GM19468 (cell line): ENCODE measurements at regions not wholly inside any gene's neighbourhood (a gene's known extent, or its start where the extent isn't known, plus 50 kb on each side); places are given as distances from the start of the nearest gene placed in this dataset.
"Not testable (repeated sequence)": the region's sequence is repeated elsewhere in the genome, so short reads cannot be mapped to it uniquely, and the experiment has no call there.

Source experiments
- ATAC-seq: cut with Tn5 transposase; IDR thresholded peaks from one replicate; pipeline ENCODE4 v1.9.1; 2021; ENCODE audit warnings: mild to moderate bottlenecking, moderate library complexity, moderate number of reproducible peaks; ENCODE audit not compliant: unreplicated experiment; ENCODE audit errors: extremely low read depth

- no peak for ATAC-seq
Measured at GRCh38 chr13:79904581-79904980, 423.6 kb downstream of the NDFIP2 start.

GRCh38 chr13:79901336-79901735 is 420.4 kb downstream of the NDFIP2 start:
- no peak for ATAC-seq

GRCh38 chr13:79900356-79900755 is 419.4 kb downstream of the NDFIP2 start:
- no peak for ATAC-seq

DNA sequence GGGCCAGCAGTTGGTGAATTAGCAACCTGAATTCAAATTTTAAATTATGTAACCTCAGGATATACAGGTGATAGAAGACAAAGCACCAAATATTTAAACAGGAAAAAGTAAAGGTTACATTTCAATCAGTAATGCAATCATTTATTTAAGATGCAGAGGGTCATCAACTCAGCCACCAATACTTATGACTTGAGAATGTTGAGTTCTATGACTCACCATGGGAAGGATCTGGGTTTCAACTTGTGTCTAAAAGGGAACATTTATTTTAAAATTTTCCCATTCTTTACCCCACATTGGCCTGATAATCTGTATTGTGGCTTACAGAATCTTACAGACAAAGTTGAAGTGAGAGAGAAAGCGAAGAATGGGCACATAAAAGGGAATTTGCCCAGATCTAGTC is 418.0 kb downstream of the NDFIP2 start:
- ATAC-seq: no peak

- ATAC-seq: no peak
Measured at GRCh38 chr13:79898202-79898826, 417.4 kb downstream of the NDFIP2 start.

DNA sequence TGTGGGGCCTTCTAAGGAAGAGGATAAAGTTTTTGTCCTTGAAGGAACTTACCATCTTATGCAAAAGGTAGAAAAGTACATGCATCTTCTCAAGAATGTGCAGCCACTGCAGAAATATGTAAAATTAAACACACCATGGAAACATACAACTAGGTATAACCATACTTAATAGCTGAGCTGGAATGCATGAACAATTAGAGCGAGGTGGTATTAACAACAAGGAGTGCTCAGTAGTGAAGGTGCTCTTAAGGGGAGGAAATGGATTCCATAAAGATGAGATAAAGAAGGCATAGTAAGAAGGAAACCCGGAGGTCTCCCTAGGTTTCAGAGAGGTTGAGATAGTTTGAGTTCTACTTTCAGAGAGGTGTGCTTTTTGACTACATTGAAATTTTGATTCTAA is 415.9 kb downstream of the NDFIP2 start:
- ATAC-seq: no peak

DNA sequence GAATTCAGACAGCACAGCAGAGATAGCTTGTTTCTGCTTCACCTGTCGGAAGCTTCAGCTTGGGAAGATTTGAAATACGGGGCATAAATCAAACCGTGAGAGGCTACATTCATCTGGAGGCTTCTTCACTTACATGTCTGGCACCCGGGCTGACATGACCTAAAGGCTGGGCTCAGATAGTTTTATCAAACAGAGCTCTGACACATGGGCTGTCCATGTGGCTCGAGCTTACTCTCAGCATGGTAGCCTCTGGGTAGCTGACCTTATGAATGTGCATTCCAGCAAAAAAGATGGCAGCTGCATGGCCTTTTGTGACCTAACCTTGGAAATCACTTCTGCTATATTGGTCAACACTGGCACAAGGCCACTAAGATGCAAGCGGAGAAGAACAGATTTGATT is 414.5 kb downstream of the NDFIP2 start:
- ATAC-seq: no peak

GRCh38 chr13:79887278-79887677 is 406.3 kb downstream of the NDFIP2 start:
- ATAC-seq: not testable (repeated sequence)

DNA sequence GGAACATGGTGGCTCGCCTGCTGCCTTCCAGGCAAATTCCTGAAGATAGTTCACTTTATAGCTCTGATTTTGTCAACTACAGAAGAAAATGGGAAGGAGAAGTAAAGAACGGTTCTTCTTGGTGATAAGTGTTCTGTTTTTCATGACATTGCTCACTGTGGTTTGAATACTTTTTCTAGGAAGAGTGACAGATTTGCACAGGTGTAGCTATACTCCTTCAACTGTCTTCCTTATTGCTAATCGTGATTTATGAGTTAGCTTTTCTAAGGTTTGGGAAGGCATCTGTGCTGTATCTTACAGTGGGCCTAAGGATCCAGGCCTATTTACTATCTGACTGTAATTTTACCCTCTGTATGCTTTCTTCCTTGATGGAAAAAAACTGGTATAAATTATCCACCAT is 405.6 kb downstream of the NDFIP2 start:
- no peak for ATAC-seq

- no peak for ATAC-seq
Measured at GRCh38 chr13:79884890-79885289, 403.9 kb downstream of the NDFIP2 start.

DNA sequence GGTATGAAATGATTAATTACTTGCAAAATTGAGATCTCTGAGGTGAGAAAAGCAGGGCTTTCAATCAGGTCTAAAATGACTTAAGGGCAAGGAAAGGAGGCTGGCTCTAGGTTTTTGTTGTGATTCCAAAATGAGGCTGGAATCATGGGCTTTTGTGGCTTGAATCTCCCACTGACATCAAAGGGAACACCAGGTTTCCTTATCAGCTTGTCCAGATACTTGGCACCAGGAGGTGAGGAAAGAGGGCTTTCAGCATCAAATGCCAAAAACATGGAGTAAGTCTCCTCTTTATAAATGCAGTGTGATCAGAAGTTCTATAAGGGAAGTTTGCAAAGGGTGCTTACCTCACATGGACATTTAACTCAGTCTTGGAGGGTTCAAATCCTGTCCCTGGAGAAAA is 402.3 kb downstream of the NDFIP2 start:
- ATAC-seq: no peak

- ATAC-seq: no peak
Measured at GRCh38 chr13:79880818-79881217, 399.9 kb downstream of the NDFIP2 start.

- no peak for ATAC-seq
Measured at GRCh38 chr13:79874396-79875360, 393.7 kb downstream of the NDFIP2 start.

- no peak for ATAC-seq
Measured at GRCh38 chr13:79871594-79871993, 390.6 kb downstream of the NDFIP2 start.

DNA sequence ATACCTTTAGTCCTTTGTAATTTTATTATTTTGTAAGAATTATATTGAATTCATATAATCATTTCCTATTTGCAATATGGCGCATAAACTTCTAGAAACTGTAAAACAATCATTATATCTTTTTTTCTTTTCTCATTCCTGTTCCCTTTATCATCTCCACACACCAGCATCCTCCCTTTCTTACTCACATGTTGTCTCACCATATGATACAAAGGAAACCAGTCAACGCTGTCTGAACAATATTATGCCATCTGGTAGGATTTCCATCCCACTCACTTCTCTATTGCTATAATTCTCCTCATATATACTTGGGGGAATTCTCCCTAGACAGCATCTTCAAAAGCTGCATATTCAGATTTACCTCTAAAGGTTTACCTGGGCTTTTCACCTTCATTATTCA is 389.8 kb downstream of the NDFIP2 start:
- no peak for ATAC-seq

DNA sequence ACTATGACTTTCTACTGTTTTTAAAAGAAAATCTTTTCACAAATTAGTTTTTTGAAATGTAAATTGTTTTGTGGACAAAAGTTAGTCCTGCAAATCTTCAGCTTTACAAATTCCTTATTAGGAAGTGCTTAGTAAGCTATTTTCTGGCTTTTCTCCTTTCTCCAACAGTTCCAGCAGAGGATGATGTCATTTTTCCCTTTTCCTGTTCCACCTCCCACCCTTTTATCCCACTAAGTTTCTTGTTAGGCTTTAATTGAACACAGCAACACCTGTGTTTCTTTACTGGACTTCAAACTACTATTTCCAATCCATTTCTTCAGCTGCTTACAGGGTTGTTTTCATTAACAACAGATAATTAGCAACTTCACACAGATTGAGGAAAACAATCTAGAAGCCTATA is 389.2 kb downstream of the NDFIP2 start:
- ATAC-seq: no peak

- no peak for ATAC-seq
Measured at GRCh38 chr13:79869326-79869725, 388.4 kb downstream of the NDFIP2 start.

DNA sequence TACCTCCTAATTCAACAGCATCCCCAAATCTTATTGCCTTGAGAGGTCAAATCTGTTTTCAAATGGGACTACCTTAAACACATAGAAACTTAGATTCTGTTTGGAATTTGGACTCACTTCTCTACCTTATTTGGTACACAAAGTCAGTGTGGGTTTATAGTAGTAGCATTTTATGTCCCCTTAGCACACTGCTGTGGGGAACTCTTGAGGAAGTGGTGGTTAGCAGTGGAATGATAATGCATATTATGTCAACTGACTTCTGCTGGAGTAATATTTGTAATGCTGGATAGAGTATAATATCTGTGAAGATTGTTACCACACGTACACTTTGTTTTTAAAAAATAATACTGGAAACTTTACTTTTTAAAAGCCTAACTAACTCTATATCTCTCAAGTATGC is 386.3 kb downstream of the NDFIP2 start:
- no peak for ATAC-seq

- ATAC-seq: no peak
Measured at GRCh38 chr13:79866436-79866835, 385.5 kb downstream of the NDFIP2 start.

GRCh38 chr13:79862515-79862914 is 381.6 kb downstream of the NDFIP2 start:
- ATAC-seq: no peak

GRCh38 chr13:79861731-79862130 is 380.8 kb downstream of the NDFIP2 start:
- no peak for ATAC-seq

- ATAC-seq: no peak
Measured at GRCh38 chr13:79860791-79861190, 379.8 kb downstream of the NDFIP2 start.
